ENCODE measurements at regions not wholly inside any gene's neighbourhood (a gene's known extent, or its start where the extent isn't known, plus 50 kb on each side); places are given as distances from the start of the nearest gene placed in this dataset.
A peak's percentile ranks its signal among the peaks of the same experiment; 100 is the strongest.
"Not testable (repeated sequence)": the region's sequence is repeated elsewhere in the genome, so short reads cannot be mapped to it uniquely, and the experiment has no call there.

DNA sequence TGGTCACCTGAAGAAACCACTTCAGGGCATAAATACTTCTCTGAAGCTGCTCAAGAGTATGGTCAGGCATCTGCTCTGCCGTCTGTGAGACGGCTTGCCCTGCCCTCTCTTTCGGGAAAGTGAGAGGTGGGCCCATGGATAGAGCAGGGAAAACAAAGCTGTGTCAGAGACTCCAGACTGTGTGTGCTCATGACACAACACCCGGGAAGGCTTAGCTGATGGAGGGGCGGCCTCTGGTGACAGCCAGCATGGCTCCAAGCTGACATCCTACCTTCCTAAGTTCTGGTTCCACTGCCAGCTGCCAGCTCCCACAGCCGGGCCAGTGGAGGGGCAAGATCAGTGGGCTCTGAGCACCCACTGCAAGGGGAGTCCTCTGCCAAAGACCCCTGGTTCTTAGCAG lies 215.3 kb downstream of the ANKRD30B start:
- DNase-seq = no peak

DNA sequence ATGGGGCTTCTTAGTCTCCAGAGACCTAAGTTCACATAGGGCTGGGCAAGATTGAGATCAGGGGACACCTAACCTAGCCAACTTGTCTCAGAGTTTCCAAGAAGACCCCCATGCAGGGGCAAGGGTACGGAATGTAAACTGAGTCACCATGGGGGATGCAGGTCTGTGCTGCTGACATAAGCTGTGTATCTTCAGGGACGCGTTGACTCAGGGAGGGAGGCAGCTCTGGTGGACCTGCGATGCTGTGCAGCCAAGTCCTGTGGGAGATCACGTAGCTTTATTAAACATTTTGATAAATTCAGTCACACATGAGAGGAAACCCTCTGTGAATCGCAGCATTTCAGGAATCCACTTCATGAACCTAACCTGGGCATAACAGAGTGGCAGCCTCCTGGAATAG lies 216.0 kb downstream of the ANKRD30B start:
- DNase-seq = no peak

DNA sequence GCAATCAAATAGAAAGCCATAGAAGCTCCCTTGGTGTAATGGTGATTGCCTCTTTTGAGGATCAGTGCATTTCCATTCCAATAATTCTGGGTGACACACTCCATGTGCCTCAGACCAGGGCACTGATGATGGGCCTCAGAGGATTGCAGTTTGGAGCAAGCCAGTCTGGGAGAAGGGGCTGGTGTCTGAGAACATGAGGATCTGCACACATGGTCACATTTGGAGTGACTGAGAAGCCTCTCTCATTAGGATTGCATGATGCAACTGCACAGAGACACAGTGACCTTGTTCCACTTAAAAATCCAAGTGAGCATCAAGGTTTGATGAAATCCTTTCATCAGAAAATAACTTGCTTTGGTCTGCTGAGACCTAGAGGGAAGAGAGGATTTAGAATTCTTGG lies 216.4 kb downstream of the ANKRD30B start:
- DNase-seq = no peak

DNA sequence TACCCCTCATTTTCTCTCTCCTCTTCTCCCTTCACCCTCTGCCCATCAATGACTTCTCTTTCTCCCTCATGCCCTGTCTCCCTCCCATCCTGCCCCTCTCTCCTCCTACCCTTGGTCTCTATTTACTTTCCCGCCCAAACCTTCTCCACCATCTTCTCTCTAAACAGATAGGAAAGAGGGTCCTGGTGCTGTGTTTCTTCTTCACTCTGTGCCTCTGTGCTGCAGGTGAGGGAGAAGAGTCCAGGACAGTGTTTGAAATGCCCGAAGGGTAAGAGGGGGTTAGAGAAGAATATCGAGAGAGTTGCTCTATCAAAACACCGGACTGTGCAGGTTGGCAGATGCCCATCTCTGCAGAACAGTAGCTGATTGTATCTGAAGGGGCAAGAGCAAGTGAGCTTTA lies 217.0 kb downstream of the ANKRD30B start:
- not testable (repeated sequence) for DNase-seq

DNA sequence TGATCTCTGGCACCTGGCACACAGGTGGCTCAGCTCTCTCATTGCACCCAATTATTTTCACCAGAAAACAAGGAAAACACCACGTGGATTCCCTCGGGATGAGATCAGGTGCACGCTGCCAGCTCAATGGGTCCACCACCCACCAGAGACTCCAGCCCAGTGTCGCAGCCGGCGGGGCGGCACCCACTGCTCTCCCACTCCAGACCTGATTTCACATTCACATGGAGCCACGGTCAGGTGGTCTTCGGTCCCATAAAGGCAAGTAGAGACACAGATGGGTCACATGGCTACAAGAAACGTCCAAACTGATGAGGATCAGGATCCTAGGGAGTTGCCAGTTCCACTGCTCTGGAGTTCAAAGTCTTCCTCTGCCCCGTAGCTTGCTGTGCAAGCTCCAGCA lies 217.6 kb downstream of the ANKRD30B start:
- DNase-seq = no peak

DNA sequence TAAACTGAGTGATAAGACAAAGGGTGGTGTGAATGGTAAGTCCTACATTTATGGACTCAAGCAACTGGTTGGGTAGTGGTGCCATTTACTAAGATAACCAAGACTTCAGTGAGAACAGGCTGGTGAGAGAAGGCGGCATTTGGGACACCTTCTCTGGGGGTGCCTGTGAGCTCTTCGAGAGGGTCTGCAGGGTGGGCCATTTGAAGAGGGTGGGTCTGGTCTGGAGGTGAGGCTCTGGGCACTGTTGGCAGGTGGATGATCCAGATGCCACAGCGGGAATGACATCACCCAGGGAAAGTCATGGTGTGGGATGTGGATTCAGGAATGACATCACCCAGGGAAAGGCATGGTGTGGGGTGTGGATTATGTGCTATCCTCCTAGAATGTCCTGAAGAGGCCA lies 219.3 kb downstream of the ANKRD30B start:
- not testable (repeated sequence) for DNase-seq

DNA sequence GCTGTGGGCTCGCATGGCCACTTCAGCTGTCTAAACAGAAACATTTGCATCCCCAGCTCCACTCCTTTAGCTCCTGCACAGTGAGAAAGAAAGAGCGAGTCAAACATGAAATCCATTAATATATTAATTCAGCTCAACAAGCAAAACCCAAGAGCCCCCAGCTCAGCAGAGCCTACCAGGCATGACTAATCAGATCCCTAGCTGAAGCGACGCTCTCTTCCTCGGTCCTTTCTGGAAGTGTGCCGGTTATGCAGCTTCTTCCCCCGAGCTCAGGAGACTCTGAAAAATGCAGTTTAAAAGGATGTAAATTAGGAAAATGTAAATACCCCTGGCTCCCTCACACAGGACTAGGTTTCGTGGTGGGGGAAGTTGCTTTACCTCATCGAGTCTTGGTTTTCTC lies 221.5 kb downstream of the ANKRD30B start:
- DNase-seq = no peak

DNA sequence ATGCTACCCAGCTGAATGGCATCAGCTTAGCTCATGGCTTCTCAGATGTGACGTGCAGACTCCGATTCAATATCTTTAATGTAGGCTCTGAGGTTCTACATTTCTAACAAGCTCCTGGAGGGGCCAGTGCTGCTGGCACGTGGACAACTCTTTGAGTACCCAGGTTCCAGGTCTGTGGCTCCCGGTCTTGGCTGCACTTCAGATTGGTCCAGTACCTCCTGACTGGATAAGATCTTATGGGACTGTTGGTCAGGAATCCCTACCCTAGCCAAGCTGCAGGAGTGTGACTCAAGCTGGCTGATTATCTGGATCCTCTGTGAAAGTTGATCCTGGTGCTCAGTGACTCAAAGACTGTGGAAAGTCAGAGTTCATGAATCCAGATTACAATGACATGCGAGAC lies 222.1 kb downstream of the ANKRD30B start:
- DNase-seq = no peak

DNA sequence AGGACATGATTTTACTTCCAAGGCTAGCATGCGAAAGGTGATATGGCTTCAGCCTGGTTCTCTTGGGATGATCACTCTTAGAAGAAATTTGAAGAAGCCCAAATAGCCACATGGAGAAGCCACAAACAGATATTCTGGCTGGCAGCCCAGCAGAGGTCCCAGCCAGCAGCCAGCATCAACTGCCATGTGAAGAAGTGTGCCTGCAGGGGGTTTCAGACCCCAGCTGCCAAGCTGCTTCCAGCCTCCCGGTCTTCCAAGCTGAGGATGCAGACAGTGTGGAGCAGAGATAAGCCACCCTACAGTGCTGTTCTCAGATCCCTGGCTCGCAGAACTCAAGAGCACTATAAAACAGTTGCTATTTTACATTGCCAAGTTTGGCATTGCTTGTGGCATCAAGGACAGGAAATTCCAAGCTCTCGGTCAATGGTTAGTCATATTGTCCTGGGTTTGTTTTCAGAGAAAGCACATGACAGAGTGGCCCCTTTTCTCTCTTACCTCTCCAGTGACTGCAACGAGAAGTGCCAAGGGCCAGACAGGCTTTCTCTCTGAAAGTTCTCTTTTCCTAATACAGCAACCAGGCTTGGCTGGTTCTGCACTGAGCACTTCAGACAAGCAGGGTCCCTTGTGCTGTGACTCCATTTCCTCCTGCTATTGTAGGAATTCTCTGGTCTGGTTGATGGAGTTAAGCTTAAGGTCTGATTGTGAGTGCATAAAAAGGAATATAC lies 223.7 kb downstream of the ANKRD30B start:
- DNase-seq = peak; percentile 25

DNA sequence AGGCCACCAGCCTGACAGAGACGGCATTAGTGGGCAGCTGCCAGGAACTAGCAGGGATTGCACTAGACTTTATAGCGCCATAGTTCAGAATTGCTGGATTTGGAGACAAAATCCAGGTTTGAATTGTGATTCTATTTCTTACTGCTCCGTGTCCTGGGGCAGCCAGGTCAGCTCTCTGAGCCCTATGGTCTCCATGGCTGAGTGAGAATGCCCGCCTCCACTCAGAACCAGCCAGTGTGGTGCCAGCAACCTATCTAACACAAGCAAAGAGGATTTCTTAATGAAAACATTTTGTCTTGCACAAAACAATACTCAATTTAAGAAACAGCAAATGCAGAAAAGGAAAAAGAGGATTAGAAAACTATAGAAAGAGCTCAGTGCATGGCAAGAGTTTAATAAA lies 225.4 kb downstream of the ANKRD30B start:
- not testable (repeated sequence) for DNase-seq

DNA sequence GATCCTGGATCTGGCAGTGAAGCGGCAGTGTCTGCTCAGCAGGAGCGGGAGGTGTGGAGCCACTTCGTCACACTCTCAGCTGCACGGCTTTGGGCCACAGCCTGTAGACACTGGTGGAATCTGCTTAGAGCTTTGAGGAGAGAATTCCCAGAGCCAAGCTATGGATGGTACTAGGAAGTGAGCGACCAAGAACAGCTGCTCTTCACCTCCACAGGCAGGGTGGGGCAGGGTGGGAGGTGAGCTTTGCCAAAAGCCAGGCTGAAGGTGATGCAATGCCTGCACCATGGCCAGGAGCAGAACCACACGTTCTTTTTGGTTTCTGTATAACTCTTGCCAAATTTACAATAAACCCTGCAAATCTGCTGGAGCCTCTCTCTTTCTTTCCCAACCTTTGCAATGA lies 226.1 kb downstream of the ANKRD30B start:
- no peak for DNase-seq

DNA sequence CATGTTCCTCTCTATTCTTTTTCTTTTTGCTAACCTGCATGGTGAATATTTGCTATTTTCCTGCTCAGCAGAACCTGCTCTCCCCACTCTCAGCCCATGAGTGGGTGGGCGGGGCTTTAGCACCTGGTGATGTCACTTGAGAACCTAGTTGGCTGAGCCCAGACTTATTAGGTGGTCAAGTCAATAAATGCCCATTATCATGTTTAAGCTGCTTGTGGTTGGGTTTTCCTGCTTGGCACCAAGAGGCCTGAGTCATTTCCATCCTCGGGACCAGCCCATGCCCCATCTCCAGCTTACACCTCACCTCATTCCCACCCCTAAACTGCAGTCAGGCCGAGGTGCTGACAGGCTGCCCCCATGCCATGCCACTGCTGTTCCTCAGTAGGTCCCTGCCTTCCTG lies 226.6 kb downstream of the ANKRD30B start:
- DNase-seq = no peak

DNA sequence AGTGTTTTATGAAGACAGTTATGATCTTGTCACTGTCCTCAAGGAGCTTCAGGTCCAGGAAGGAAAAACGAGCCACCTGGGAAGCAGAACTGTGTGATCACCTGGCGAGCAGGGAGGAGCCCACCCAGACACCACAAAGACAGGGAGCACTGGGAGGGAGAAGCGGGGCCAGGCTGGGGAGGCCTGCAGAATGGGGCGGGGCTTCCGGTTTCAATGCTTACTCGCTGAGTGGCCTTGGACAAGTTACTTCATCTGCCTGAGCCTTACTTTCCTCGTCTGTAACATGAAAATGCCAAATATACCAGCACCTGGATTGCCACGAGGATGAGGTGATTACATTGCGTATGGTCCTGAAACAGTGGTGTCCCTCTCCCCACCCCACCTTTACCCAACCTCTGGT lies 227.5 kb downstream of the ANKRD30B start:
- DNase-seq = no peak

DNA sequence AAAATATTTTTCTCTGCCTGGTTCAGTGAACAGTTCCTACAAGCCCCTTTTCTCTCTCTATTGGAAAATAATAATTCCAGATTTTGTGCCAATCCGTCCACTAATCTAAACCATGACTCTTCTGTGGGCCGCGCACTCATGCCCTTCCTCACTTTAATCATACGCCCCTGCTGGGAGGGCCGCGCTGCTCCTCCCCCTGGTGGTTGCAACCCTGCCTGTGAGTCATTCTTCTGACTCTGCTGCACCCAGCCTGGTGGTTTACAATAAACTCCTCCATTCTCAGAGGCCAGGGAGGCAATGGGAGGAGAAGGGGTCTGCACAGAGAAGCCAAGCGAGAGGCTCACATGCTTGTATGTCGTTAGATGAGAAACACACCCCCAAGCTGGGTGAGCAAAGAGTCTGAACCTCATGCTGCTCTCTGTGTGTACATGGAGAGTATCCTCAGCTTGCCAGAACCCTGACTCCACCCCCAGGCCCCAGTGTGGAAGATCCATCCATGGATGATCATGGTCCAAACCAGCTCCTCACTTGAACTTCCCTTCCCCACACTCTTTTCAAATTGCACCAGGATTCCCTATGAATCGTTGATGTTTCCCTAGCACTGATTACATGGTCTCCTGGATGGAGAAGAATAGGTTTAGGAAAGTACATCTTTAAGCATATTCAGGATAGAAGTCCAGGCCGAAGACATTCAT lies 228.9 kb downstream of the ANKRD30B start:
- no peak for DNase-seq

DNA sequence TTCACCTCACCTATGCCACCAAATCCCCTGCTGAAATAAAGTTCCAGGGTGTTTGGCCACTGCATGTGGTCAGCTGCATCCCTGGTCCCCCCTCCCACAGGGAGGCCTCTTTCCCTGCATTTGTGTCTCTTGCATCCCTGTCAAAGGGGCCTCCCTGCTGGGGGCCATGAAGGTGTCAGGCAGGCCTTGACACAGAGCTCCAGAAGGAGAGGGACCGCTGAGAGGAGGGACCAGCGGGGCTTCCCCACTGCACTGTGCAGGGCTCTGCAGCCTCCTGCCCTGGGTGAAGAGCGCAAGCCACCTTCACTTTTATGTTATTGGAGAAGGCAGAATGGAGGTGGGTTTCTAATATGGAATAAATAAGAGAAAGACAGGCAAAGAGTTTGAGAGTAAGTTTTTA lies 230.2 kb downstream of the ANKRD30B start:
- DNase-seq = no peak

DNA sequence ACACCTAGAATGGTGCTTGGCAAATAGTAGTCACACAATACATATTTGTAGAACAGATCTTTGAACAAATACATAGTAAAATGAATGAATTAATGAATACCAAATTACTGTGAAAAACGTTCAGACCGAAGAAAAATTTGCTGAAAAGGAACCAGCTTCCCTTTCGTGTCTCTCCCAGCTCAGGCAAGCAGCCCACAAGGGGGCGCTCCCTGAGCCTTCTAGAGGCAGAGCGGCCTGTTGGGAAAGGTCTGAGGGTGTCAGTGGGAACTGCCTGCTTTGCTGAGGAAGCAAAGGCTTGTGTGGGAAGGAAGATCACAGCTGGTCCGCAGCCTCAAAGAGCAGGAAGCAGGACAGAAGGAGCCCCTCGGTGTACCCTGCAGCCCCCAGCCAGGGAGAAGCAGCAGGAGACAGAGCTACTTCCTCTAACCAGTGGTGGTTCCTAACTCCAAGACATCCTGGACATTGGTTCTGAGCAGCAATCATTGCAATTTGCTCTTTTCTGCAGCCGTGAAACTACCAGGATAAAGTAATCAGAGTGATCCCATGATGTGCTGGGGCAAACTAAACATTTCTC lies 231.1 kb downstream of the ANKRD30B start:
- DNase-seq = peak; percentile 40

DNA sequence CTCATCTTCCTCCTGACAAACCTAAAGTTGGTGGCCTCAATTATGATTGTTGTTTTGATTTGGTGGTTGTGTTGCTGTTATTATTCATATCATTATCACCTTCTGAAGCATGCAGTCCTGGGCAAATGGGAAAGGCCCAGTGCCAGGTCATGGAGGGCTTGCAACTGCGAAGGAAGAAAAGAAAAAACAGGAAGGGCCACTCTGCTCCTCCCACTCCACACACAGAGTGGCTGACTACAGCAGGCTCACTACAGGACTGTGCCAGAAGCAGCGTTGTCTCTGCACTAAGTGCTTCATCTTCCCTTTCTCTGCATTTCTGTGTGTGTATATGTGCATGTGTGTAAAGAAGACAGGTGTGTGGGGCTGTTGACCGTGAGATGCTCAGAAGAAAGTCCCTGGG lies 231.9 kb downstream of the ANKRD30B start:
- DNase-seq = no peak

DNA sequence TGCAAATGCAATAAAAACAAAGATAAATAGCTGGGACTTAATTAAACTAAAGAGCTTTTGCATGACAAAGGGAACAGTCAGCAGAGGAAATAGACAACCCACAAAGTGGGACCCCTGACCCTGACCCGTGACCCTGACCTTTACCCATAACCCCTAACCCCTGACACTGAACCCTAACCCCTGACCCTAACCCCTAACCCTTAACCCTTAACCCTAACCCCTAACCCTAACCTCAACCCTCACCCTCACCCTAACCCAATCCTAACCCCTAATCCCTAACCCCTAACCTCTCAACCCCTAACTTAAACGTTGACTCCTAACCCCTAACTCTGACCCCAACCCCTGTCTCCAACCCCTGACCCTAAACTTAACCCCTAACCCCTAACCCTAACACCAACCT lies 236.6 kb downstream of the ANKRD30B start:
- DNase-seq = not testable (repeated sequence)

DNA sequence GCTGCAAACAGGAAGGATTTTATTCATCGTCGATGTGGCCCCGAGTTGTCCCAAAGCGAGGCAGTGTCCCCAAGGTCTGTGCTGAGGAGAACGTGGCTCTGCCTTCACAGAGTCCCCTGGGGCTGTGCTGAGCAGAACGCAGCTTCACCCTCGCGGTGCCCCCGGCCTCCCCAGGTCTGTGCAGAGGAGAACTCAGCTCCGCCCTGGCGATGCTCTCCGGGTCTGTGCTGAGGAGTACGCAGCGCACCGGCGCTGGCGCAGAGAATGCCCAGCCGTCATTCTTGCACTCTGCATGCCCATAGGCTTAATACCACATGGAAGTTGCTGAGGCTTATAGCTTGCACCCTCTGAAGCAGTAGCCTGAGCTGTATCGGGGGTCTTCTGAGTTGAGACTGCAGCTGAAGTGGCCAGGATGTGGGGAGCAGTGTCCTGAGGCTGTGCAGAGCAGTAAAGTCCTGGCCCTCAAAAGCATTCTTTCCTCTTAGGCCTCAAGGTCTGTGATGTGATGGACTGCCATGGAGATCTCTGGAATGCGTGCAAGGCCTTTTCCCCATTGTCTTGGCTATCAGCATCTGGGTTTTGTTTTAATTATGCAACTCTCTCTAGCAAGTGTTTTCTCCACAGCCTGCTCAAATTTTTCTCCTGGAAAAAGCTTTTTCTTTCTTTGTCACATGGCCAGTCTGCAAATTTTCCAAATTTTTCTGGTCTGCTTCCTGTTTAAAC lies 237.5 kb downstream of the ANKRD30B start:
- DNase-seq = not testable (repeated sequence)

DNA sequence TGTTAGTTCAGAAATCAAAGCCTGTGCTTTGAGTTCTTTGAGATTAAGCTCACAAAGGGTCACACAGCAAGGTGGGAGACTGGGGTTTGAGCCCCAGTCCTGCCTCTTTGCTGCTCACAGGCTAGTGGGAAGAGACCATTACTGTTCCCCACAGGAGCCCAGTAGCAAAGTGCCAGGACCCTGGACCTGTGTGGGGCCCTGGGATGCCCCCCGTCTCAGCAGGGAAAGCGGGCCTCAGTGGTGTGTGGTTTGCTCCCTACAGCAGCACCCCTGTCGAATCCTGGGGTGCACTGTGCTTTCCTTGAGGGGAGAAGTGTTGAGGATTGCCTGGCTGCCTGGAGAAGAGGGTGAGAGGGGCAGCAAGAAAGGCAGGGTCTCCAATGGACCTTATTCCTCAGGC lies 239.4 kb downstream of the ANKRD30B start:
- DNase-seq = not testable (repeated sequence)

DNA sequence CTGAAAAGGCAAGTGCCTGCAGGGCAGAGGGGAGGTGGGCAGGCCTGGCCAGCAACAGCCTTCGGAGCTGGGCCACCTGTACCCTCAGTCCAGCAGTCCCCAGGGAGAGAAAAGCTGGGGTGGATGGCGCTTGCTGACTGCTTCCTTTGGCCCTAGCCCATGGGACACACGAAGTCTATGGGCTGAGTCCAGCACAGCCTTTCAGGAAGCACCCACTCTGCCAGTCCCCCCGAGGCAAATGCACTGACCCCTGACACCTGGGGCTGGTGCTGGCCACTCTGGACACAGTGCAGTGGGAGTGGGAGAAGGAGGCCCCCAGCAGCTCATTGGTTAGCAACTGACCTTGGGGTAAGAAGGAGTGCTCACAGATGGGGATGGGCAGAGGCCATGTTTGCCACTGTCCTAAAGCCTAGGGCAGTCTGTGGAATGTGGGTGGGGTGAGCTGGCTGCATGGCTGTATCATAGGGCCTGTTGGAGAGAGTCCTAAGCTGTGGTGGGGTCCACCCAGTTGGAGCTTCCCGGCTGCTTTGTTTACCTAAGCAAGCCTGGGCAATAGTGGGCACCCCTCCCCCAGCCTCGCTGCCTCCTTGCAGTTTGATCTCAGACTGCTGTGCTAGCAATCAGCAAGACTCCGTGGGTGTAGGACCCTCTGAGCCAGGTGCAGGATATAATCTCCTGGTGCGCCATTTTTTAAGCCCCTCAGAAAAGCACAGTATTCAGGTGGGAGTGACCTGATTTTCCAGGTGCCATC lies 240.2 kb downstream of the ANKRD30B start:
- not testable (repeated sequence) for DNase-seq

DNA sequence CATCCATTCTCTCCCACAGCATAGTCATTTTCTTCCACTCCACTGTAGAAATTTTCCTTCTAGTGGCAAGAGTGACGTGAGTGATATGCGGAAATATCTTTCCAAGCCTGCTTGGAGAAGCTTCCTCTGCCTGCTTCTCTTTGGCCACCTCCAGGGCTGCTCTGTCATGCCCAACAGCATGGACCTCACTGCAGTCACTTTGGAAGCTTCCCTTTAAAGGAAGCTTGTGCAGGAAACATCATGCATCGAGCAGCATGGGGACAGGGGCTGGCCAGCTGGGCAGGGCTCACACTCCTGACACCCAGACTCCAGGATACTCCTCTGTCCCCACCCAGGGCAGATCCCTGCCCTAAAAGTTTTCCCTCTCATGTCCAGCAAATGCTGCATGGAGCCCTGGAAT lies 241.6 kb downstream of the ANKRD30B start:
- DNase-seq = not testable (repeated sequence)

Measured in tongue (tissue), 1 donor.